ENCODE measurements at regions not wholly inside any gene's neighbourhood (a gene's known extent, or its start where the extent isn't known, plus 50 kb on each side); places are given as distances from the start of the nearest gene placed in this dataset.

GRCh38 chr5:11963227-11963626, 59.0 kb upstream of the CTNND2 start:
- TF ChIP-seq CTCF (IDR thresholded peaks at IDR 0.05; ENCODE audit: control extremely low read depth, extremely low read depth) = no peak
- no peak overlapping the region for H3K9ac ChIP-seq (ENCODE audit: insufficient read depth in 1 of 2, low read length in 2 of 2)
- H3K4me1 ChIP-seq (ENCODE audit: control insufficient read depth in 5 of 5, insufficient read depth in 5 of 5, low read length in 5 of 5) = no peaks in the 10 kb centered on the region
- no peak overlapping the region for H3K4me3 ChIP-seq
- ATAC-seq (ENCODE audit: insufficient read depth, low FRiP score) (no peak), DNase-seq (no peak)
- H3K36me3 ChIP-seq (ENCODE audit: control insufficient read depth in 4 of 4, insufficient read depth in 4 of 4, low read length in 4 of 4) = no peaks in the 10 kb centered on the region
- no peaks in the 10 kb centered on the region for H3K27me3 ChIP-seq (ENCODE audit: control insufficient read depth in 3 of 3, insufficient read depth in 3 of 3, low read length in 2 of 3)
- 90 to 91% methylated on average over 3 of the region's 3 CpGs for WGBS, 2 donors
- H3K27ac ChIP-seq (ENCODE audit: low read depth in 1 of 2, low read length in 1 of 2) = no peak overlapping the region
- H3K9me3 ChIP-seq (ENCODE audit: control insufficient read depth in 4 of 4, insufficient read depth in 3 of 4, low read length in 3 of 4) = peaks cover 0 to 2% (median 0%) of the 10 kb centered on the region in 4 donors

GRCh38 chr5:11962122-11962521, 57.9 kb upstream of the CTNND2 start:
- Histone ChIP-seq H3K9ac (ENCODE audit: insufficient read depth in 1 of 2, low read length in 2 of 2) (no peak overlapping the region), H3K9me3 (ENCODE audit: control insufficient read depth in 4 of 4, insufficient read depth in 3 of 4, low read length in 3 of 4) (peaks cover 0 to 2% (median 0%) of the 10 kb centered on the region in 4 donors), H3K27me3 (ENCODE audit: control insufficient read depth in 3 of 3, insufficient read depth in 3 of 3, low read length in 2 of 3) (no peaks in the 10 kb centered on the region), H3K27ac (ENCODE audit: low read depth in 1 of 2, low read length in 1 of 2) (no peak overlapping the region), H3K4me1 (ENCODE audit: control insufficient read depth in 5 of 5, insufficient read depth in 5 of 5, low read length in 5 of 5) (no peaks in the 10 kb centered on the region), H3K36me3 (ENCODE audit: control insufficient read depth in 4 of 4, insufficient read depth in 4 of 4, low read length in 4 of 4) (no peaks in the 10 kb centered on the region), H3K4me3 (no peak overlapping the region)
- no peak for DNase-seq
- WGBS, 2 donors = 44 to 48% methylated on average over 4 of the region's 4 CpGs
- ATAC-seq (ENCODE audit: insufficient read depth, low FRiP score) = no peak
- TF ChIP-seq CTCF (IDR thresholded peaks at IDR 0.05; ENCODE audit: control extremely low read depth, extremely low read depth) = no peak

- ATAC-seq (ENCODE audit: insufficient read depth, low FRiP score) = no peak
- Histone ChIP-seq H3K27ac (ENCODE audit: low read depth in 1 of 2, low read length in 1 of 2) (no peak overlapping the region), H3K9me3 (ENCODE audit: control insufficient read depth in 4 of 4, insufficient read depth in 3 of 4, low read length in 3 of 4) (no peaks in the 10 kb centered on the region), H3K9ac (ENCODE audit: insufficient read depth in 1 of 2, low read length in 2 of 2) (no peak overlapping the region), H3K27me3 (ENCODE audit: control insufficient read depth in 3 of 3, insufficient read depth in 3 of 3, low read length in 2 of 3) (no peaks in the 10 kb centered on the region), H3K4me3 (no peak overlapping the region), H3K36me3 (ENCODE audit: control insufficient read depth in 4 of 4, insufficient read depth in 4 of 4, low read length in 4 of 4) (no peaks in the 10 kb centered on the region), H3K4me1 (ENCODE audit: control insufficient read depth in 5 of 5, insufficient read depth in 5 of 5, low read length in 5 of 5) (no peaks in the 10 kb centered on the region)
- WGBS, 2 donors = 63 to 64% methylated on average over 2 of the region's 2 CpGs
- no peak for TF ChIP-seq CTCF (IDR thresholded peaks at IDR 0.05; ENCODE audit: control extremely low read depth, extremely low read depth)
- no peak for DNase-seq
Measured at GRCh38 chr5:11958321-11958720, 54.1 kb upstream of the CTNND2 start.

GRCh38 chr5:11955331-11955730, 51.1 kb upstream of the CTNND2 start:
- no peak overlapping the region for H3K27ac ChIP-seq (ENCODE audit: low read depth in 1 of 2, low read length in 1 of 2)
- H3K36me3 ChIP-seq (ENCODE audit: control insufficient read depth in 4 of 4, insufficient read depth in 4 of 4, low read length in 4 of 4) = no peaks in the 10 kb centered on the region
- H3K27me3 ChIP-seq (ENCODE audit: control insufficient read depth in 3 of 3, insufficient read depth in 3 of 3, low read length in 2 of 3) = no peaks in the 10 kb centered on the region
- H3K9me3 ChIP-seq (ENCODE audit: control insufficient read depth in 4 of 4, insufficient read depth in 3 of 4, low read length in 3 of 4) = no peaks in the 10 kb centered on the region
- no peak overlapping the region for H3K9ac ChIP-seq (ENCODE audit: insufficient read depth in 1 of 2, low read length in 2 of 2)
- ATAC-seq (ENCODE audit: insufficient read depth, low FRiP score) = no peak
- no peak for DNase-seq
- TF ChIP-seq CTCF (IDR thresholded peaks at IDR 0.05; ENCODE audit: control extremely low read depth, extremely low read depth) = no peak
- H3K4me1 ChIP-seq (ENCODE audit: control insufficient read depth in 5 of 5, insufficient read depth in 5 of 5, low read length in 5 of 5) = no peaks in the 10 kb centered on the region
- H3K4me3 ChIP-seq = no peak overlapping the region

Measured in lung (tissue), 11 donors.